Vagina (tissue), 2 donors: ENCODE measurements at regions not wholly inside any gene's neighbourhood (a gene's known extent, or its start where the extent isn't known, plus 50 kb on each side); places are given as distances from the start of the nearest gene placed in this dataset.

Experiments used
- DNase-seq, 2 donors: peaks; one replicate each; pipeline ENCODE4 v3.0.0-alpha.2; 2017; ENCODE audit errors: extremely low spot score in 2 of 2
- H3K27ac ChIP-seq: fragments of 200-600 bp; sonication (generic); one replicate; pipeline ENCODE4 v1.5.1; 2019
- H3K27me3 ChIP-seq: fragments of 200-600 bp; sonication (generic); one replicate; pipeline ENCODE4 v1.5.1; 2019
- H3K36me3 ChIP-seq, 2 donors: fragments of 200-600 bp; sonication (generic); one replicate each; pipeline ENCODE4 v1.5.1; 2017 to 2019
- H3K4me1 ChIP-seq: fragments of 200-600 bp; sonication (generic); one replicate; pipeline ENCODE4 v1.5.1; 2019
- H3K4me3 ChIP-seq, 2 donors: fragments of 200-600 bp; sonication (generic); 1 replicate in 1 of 2; 2 replicates in 1 of 2; pipeline ENCODE4 v1.5.1; 2016 to 2019
- H3K9me3 ChIP-seq: fragments of 200-600 bp; sonication (generic); one replicate; pipeline ENCODE4 v1.5.1; 2019
- CTCF ChIP-seq, 3 experiments: fragments of 450-650 bp in 2 of 3; fragments of 200-600 bp in 1 of 3; sonication (generic) in 1 of 3; IDR thresholded peaks; one replicate each; pipeline ENCODE4 v1.5.1; 2017 to 2019; ENCODE audit warnings: antibody characterized with exemption in 3 of 3, mild to moderate bottlenecking in 2 of 3, moderate library complexity in 2 of 3
- POLR2A ChIP-seq, 2 donors: fragments of 450-650 bp; IDR thresholded peaks; one replicate each; pipeline ENCODE4 v1.6.1; 2017; ENCODE audit warnings: antibody characterized with exemption in 2 of 2, mild to moderate bottlenecking in 2 of 2, moderate library complexity in 2 of 2
- POLR2AphosphoS5 ChIP-seq, 2 donors: sonication (generic); formaldehyde crosslinking; IDR thresholded peaks; one replicate each; pipeline ENCODE4 v1.9.0; 2017; ENCODE audit warnings: antibody characterized with exemption in 2 of 2, mild to moderate bottlenecking in 2 of 2, low read depth in 1 of 2; ENCODE audit not compliant: insufficient read depth in 1 of 2
- intact Hi-C: fragments of 100-400 bp; cut with DNase I; formaldehyde crosslinking; loops from one replicate; pipeline ENCODE4 v1.15.1; 2023

GRCh38 chr1:14468751-14469150, 129.7 kb upstream of the KAZN start:
- H3K36me3 ChIP-seq, result no peaks in the 10 kb centered on the region
- H3K27ac ChIP-seq, result no peak overlapping the region
- intact Hi-C loops, result no loop called here
- H3K9me3 ChIP-seq, result no peaks in the 10 kb centered on the region
- H3K4me1 ChIP-seq, result no peaks in the 10 kb centered on the region
- H3K4me3 ChIP-seq, result no peak overlapping the region
- TF ChIP-seq POLR2AphosphoS5 (IDR thresholded peaks at IDR 0.05; ENCODE audit: insufficient read depth in 1 of 2, low read depth in 1 of 2) (no peak), POLR2A (IDR thresholded peaks at IDR 0.05) (no peak), CTCF (IDR thresholded peaks at IDR 0.05) (no peak)
- no peak for DNase-seq
- no peaks in the 10 kb centered on the region for H3K27me3 ChIP-seq

- no peak for TF ChIP-seq CTCF (IDR thresholded peaks at IDR 0.05)
- TF ChIP-seq POLR2A (IDR thresholded peaks at IDR 0.05), result no peak
- no peaks in the 10 kb centered on the region for H3K27me3 ChIP-seq
- no peak overlapping the region for H3K27ac ChIP-seq
- no peaks in the 10 kb centered on the region for H3K9me3 ChIP-seq
- no peaks in the 10 kb centered on the region for H3K4me1 ChIP-seq
- H3K36me3 ChIP-seq, result no peaks in the 10 kb centered on the region
- H3K4me3 ChIP-seq, result no peak overlapping the region
- intact Hi-C loops, result no loop called here
- no peak for DNase-seq
Measured at GRCh38 chr1:14470802-14471201, 127.7 kb upstream of the KAZN start.

GRCh38 chr1:14474856-14475255, 123.6 kb upstream of the KAZN start:
- intact Hi-C loops, result no loop called here
- H3K27me3 ChIP-seq, result no peaks in the 10 kb centered on the region
- H3K4me3 ChIP-seq, result no peak overlapping the region
- no peak for DNase-seq
- no peak overlapping the region for H3K27ac ChIP-seq
- no peaks in the 10 kb centered on the region for H3K9me3 ChIP-seq
- H3K36me3 ChIP-seq, result no peaks in the 10 kb centered on the region
- TF ChIP-seq POLR2A (IDR thresholded peaks at IDR 0.05) (no peak), POLR2AphosphoS5 (IDR thresholded peaks at IDR 0.05; ENCODE audit: insufficient read depth in 1 of 2, low read depth in 1 of 2) (no peak), CTCF (IDR thresholded peaks at IDR 0.05) (no peak)
- no peaks in the 10 kb centered on the region for H3K4me1 ChIP-seq

- DNase-seq, result no peak
- H3K27ac ChIP-seq, result no peak overlapping the region
- H3K4me1 ChIP-seq, result no peaks in the 10 kb centered on the region
- H3K36me3 ChIP-seq, result no peaks in the 10 kb centered on the region
- intact Hi-C loops, result no loop called here
- no peak for TF ChIP-seq POLR2A (IDR thresholded peaks at IDR 0.05)
- no peaks in the 10 kb centered on the region for H3K9me3 ChIP-seq
- H3K27me3 ChIP-seq, result no peaks in the 10 kb centered on the region
- no peak overlapping the region for H3K4me3 ChIP-seq
Measured at GRCh38 chr1:14476170-14476955, 122.1 kb upstream of the KAZN start.

- intact Hi-C loops, result no loop called here
Measured at GRCh38 chr1:14478120-14478519, 120.4 kb upstream of the KAZN start.

More at GRCh38 chr1:14478120-14478519, 120.4 kb upstream of the KAZN start:
- TF ChIP-seq POLR2AphosphoS5 (IDR thresholded peaks at IDR 0.05; ENCODE audit: insufficient read depth in 1 of 2, low read depth in 1 of 2) (no peak), CTCF (IDR thresholded peaks at IDR 0.05) (no peak), POLR2A (IDR thresholded peaks at IDR 0.05) (no peak)
- Histone ChIP-seq H3K4me3 (no peak overlapping the region), H3K4me1 (no peaks in the 10 kb centered on the region), H3K9me3 (no peaks in the 10 kb centered on the region), H3K27me3 (no peaks in the 10 kb centered on the region), H3K36me3 (no peaks in the 10 kb centered on the region), H3K27ac (no peak overlapping the region)
- no peak for DNase-seq
